Kidney epithelial cell (primary cell): ENCODE measurements at regions not wholly inside any gene's neighbourhood (a gene's known extent, or its start where the extent isn't known, plus 50 kb on each side); places are given as distances from the start of the nearest gene placed in this dataset.

ENCODE experiments used
- DNase-seq: peaks from one replicate; pipeline ENCODE4 v3.0.0-alpha.2; 2010; ENCODE audit warnings: low read depth
- H3K27me3 ChIP-seq: 2 replicates; pipeline ENCODE4 v1.6.0; 2011; ENCODE audit warnings: low read length; ENCODE audit not compliant: control insufficient read depth, insufficient read depth
- H3K36me3 ChIP-seq: 2 replicates; pipeline ENCODE4 v1.5.1; 2011; ENCODE audit warnings: low read length; ENCODE audit not compliant: control insufficient read depth, insufficient read depth
- H3K4me3 ChIP-seq: 2 replicates; pipeline ENCODE4 v1.5.1; 2011; ENCODE audit warnings: low read depth, mild to moderate bottlenecking, control low read depth, low read length
- CTCF ChIP-seq: IDR thresholded peaks from 2 replicates; pipeline ENCODE4 v1.5.1; 2011; ENCODE audit warnings: mild to moderate bottlenecking, moderate library complexity, low read length, control low read depth, inconsistent platforms; ENCODE audit not compliant: insufficient read depth, poor library complexity, severe bottlenecking

DNA sequence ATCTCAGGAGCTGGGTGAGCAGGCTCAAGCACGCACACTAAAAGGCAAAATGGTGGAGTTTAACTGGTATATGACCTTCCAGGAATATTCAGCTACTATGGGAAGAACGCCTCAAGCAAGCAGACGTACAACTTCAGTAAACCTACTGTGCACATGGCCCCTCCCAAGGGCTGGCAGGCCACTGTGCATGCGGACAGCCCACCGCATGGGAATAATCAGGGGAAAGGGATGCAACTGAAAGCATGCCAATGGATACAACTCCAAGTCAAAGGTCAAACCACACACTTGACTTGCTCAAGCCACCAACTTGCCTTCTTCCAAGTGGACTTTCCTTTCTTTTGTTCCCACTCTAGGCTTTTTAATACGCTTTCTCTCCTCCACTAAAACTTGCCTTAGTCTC is 121.6 kb upstream of the SNTG2 start:
- Histone ChIP-seq H3K27me3 (no peaks in the 10 kb centered on the region), H3K36me3 (no peaks in the 10 kb centered on the region), H3K4me3 (no peak overlapping the region)
- TF ChIP-seq CTCF = no peak
- no peak for DNase-seq

DNA sequence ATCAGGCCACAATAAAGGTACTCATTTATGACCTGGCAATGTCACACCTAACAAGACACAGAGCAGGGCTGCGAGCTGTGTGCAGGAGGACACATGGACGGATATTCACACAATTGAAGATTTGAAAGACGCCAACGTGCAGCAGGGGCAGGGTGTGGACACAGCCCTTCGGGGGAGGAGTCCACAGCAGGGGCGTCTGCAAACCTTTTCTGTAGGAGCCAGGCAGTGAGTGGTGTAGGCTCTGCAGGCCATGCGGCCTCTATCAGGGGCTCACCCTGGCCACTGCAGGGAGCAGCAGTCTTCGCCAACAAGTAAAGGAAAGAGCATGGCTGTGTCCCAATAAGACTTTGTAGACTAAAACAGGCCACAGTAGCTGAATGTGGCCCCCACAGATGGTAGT is 125.7 kb upstream of the SNTG2 start:
- Histone ChIP-seq H3K4me3 (no peak overlapping the region), H3K36me3 (no peaks in the 10 kb centered on the region), H3K27me3 (no peaks in the 10 kb centered on the region)
- TF ChIP-seq CTCF = no peak
- no peak for DNase-seq

DNA sequence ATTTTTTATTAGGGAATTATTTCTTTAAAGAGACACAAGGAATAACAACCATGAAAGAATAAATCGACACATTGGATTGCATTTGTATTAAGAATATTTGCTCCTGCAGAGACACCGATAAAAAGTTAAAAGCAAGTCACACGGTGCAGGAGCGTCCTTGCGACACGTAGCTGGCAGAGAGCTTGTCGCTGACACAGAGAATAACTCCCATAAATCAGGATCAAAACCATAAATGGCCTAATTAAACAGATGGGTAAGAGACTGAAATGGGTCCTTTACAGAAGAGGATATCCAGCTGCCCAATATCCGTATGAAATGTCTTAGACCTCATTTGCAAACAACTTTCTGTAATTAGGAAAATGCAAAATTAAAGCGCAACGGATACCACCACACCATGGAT is 126.1 kb upstream of the SNTG2 start:
- no peak for DNase-seq
- TF ChIP-seq CTCF = no peak
- Histone ChIP-seq H3K4me3 (no peak overlapping the region), H3K27me3 (no peaks in the 10 kb centered on the region), H3K36me3 (no peaks in the 10 kb centered on the region)

DNA sequence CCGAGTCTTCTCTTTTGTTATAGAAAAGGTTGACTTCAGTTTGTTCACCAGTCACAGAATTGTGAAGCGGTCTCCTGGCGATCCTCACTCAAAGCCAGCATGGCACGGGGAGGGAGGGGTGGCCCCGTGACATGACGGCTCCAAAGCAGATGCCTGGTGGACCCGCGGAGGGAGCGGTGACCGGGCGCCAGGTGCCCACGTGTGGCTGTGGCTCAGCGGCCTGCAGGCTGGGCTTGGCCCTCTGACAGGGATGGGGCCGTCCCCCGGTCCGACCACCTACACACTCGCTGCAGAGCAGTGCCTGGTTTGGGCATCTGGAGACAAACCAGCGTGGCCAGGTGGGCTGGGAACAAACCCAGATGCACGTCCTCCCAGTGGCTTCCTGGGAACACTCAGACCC is 129.1 kb upstream of the SNTG2 start:
- DNase-seq = no peak
- Histone ChIP-seq H3K27me3 (no peaks in the 10 kb centered on the region), H3K36me3 (no peaks in the 10 kb centered on the region), H3K4me3 (no peak overlapping the region)
- no peak for TF ChIP-seq CTCF

- no peak for DNase-seq
- no peak for TF ChIP-seq CTCF
- Histone ChIP-seq H3K27me3 (no peaks in the 10 kb centered on the region), H3K4me3 (no peak overlapping the region), H3K36me3 (no peaks in the 10 kb centered on the region)
These were observed 131.0 kb upstream of the SNTG2 start for GRCh38 chr2:819601-820000.

- no peak for DNase-seq
- H3K4me3 ChIP-seq = no peak overlapping the region
- H3K27me3 ChIP-seq = no peaks in the 10 kb centered on the region
- TF ChIP-seq CTCF = no peak
- H3K36me3 ChIP-seq = no peaks in the 10 kb centered on the region
These were observed 131.5 kb upstream of the SNTG2 start for GRCh38 chr2:819121-819520.
